ENCODE measurements at regions not wholly inside any gene's neighbourhood (a gene's known extent, or its start where the extent isn't known, plus 50 kb on each side); places are given as distances from the start of the nearest gene placed in this dataset.

DNA sequence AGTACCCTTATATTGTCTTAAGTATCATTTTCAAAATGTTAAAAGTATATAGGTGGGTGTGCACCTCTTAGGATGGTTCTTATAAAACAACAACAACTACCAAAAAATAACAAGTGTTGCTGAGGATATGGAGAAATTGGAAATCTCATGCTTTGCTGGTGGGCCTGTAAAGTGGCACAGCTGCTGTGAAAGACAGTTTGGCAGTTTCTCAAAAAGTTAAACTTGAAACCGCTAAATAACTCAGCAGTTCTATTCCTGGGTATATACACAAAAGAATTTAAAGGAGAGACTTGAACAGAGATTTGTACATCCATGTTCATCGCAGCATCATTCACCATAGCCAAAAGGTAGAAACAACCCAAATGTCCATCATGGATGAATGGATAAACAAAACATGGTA, 65.5 kb downstream of the HAND2 start:
- TF ChIP-seq POLR2AphosphoS5 (IDR thresholded peaks at IDR 0.05; ENCODE audit: low read depth): no peak
- TF ChIP-seq EZH2 (IDR thresholded peaks at IDR 0.05; ENCODE audit: low read depth, unreplicated experiment): no peak
- TF ChIP-seq, protein P1, sequence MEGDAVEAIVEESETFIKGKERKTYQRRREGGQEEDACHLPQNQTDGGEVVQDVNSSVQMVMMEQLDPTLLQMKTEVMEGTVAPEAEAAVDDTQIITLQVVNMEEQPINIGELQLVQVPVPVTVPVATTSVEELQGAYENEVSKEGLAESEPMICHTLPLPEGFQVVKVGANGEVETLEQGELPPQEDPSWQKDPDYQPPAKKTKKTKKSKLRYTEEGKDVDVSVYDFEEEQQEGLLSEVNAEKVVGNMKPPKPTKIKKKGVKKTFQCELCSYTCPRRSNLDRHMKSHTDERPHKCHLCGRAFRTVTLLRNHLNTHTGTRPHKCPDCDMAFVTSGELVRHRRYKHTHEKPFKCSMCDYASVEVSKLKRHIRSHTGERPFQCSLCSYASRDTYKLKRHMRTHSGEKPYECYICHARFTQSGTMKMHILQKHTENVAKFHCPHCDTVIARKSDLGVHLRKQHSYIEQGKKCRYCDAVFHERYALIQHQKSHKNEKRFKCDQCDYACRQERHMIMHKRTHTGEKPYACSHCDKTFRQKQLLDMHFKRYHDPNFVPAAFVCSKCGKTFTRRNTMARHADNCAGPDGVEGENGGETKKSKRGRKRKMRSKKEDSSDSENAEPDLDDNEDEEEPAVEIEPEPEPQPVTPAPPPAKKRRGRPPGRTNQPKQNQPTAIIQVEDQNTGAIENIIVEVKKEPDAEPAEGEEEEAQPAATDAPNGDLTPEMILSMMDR (conservative IDR thresholded peaks at IDR 0.05; ENCODE audit: low read depth in 2 of 2): no peak
- no peak for TF ChIP-seq CREB1 (CRISPR knock-in tag; IDR thresholded peaks at IDR 0.05; ENCODE audit: low read depth)
- TF ChIP-seq EZH2phosphoT487 (IDR thresholded peaks at IDR 0.05; ENCODE audit: unreplicated experiment): no peak
- TF ChIP-seq NANOG (IDR thresholded peaks at IDR 0.05; ENCODE audit: borderline replicate concordance): no peak
- TF ChIP-seq, protein P2, sequence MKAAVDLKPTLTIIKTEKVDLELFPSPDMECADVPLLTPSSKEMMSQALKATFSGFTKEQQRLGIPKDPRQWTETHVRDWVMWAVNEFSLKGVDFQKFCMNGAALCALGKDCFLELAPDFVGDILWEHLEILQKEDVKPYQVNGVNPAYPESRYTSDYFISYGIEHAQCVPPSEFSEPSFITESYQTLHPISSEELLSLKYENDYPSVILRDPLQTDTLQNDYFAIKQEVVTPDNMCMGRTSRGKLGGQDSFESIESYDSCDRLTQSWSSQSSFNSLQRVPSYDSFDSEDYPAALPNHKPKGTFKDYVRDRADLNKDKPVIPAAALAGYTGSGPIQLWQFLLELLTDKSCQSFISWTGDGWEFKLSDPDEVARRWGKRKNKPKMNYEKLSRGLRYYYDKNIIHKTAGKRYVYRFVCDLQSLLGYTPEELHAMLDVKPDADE (IDR thresholded peaks at IDR 0.05): no peak
- TF ChIP-seq JUNB (IDR thresholded peaks at IDR 0.05; ENCODE audit: unreplicated experiment): no peak
- TF ChIP-seq, protein P3, sequence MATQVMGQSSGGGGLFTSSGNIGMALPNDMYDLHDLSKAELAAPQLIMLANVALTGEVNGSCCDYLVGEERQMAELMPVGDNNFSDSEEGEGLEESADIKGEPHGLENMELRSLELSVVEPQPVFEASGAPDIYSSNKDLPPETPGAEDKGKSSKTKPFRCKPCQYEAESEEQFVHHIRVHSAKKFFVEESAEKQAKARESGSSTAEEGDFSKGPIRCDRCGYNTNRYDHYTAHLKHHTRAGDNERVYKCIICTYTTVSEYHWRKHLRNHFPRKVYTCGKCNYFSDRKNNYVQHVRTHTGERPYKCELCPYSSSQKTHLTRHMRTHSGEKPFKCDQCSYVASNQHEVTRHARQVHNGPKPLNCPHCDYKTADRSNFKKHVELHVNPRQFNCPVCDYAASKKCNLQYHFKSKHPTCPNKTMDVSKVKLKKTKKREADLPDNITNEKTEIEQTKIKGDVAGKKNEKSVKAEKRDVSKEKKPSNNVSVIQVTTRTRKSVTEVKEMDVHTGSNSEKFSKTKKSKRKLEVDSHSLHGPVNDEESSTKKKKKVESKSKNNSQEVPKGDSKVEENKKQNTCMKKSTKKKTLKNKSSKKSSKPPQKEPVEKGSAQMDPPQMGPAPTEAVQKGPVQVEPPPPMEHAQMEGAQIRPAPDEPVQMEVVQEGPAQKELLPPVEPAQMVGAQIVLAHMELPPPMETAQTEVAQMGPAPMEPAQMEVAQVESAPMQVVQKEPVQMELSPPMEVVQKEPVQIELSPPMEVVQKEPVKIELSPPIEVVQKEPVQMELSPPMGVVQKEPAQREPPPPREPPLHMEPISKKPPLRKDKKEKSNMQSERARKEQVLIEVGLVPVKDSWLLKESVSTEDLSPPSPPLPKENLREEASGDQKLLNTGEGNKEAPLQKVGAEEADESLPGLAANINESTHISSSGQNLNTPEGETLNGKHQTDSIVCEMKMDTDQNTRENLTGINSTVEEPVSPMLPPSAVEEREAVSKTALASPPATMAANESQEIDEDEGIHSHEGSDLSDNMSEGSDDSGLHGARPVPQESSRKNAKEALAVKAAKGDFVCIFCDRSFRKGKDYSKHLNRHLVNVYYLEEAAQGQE (IDR thresholded peaks at IDR 0.05; ENCODE audit: unreplicated experiment): no peak
- TF ChIP-seq ZNF331 (CRISPR knock-in tag; IDR thresholded peaks at IDR 0.05; ENCODE audit: low read depth): no peak
- TF ChIP-seq ZNF114 (CRISPR knock-in tag; IDR thresholded peaks at IDR 0.05): no peak
- no peak for TF ChIP-seq STAT1 (IDR thresholded peaks at IDR 0.05; ENCODE audit: unreplicated experiment)
